OCI-LY1 (cell line): ENCODE measurements at regions not wholly inside any gene's neighbourhood (a gene's known extent, or its start where the extent isn't known, plus 50 kb on each side); places are given as distances from the start of the nearest gene placed in this dataset.

Source experiments
- H2AFZ ChIP-seq: fragments of 200-600 bp; sonication (generic), shearing (Covaris generic); 2 replicates; pipeline ENCODE4 v1.6.0; 2014; ENCODE audit warnings: antibody characterized with exemption, mild to moderate bottlenecking, low read length
- H3F3A ChIP-seq: fragments of 200-600 bp; sonication (generic), shearing (Covaris generic); 2 replicates; pipeline ENCODE4 v1.6.0; 2014; ENCODE audit warnings: mild to moderate bottlenecking, antibody characterized with exemption, low read length, moderate library complexity; ENCODE audit not compliant: insufficient read depth
- H3K27ac ChIP-seq: fragments of 200-600 bp; sonication (generic); 2 replicates; pipeline ENCODE4 v1.5.1; 2014; ENCODE audit warnings: low read length, mixed run types, mild to moderate bottlenecking, low read depth; ENCODE audit not compliant: poor library complexity, severe bottlenecking
- H3K27me3 ChIP-seq: fragments of 200-600 bp; sonication (generic); 2 replicates; pipeline ENCODE4 v1.6.0; 2014; ENCODE audit warnings: antibody characterized with exemption, mild to moderate bottlenecking, low read length, moderate library complexity; ENCODE audit not compliant: insufficient read depth
- H3K36me3 ChIP-seq: fragments of 200-600 bp; sonication (generic); 2 replicates; pipeline ENCODE4 v1.6.1; 2014; ENCODE audit warnings: mild to moderate bottlenecking, antibody characterized with exemption, low read length, moderate library complexity, mixed read lengths; ENCODE audit not compliant: insufficient read depth
- H3K4me1 ChIP-seq: fragments of 200-600 bp; sonication (generic); 2 replicates; pipeline ENCODE4 v1.5.1; 2014; ENCODE audit warnings: mild to moderate bottlenecking, low read length, moderate library complexity; ENCODE audit not compliant: insufficient read depth, severe bottlenecking
- H3K4me2 ChIP-seq: fragments of 200-600 bp; sonication (generic), shearing (Covaris generic); 2 replicates; pipeline ENCODE4 v1.6.1; 2014; ENCODE audit warnings: low read length
- H3K4me3 ChIP-seq: fragments of 200-600 bp; sonication (generic); 2 replicates; pipeline ENCODE4 v1.5.1; 2014; ENCODE audit warnings: low read length, low read depth, mild to moderate bottlenecking, mixed read lengths; ENCODE audit not compliant: poor library complexity, severe bottlenecking
- H3K79me2 ChIP-seq: fragments of 200-600 bp; shearing (Covaris generic); 2 replicates; pipeline ENCODE4 v1.6.1; 2016; ENCODE audit warnings: mixed run types, low read length, mixed read lengths; ENCODE audit not compliant: insufficient read depth
- H3K9ac ChIP-seq: fragments of 200-600 bp; sonication (generic), shearing (Covaris generic); 2 replicates; pipeline ENCODE4 v1.6.1; 2014; ENCODE audit warnings: mild to moderate bottlenecking, low read length, mixed read lengths
- H3K9me2 ChIP-seq: fragments of 200-600 bp; sonication (generic), shearing (Covaris generic); 2 replicates; pipeline ENCODE4 v1.6.1; 2014; ENCODE audit warnings: low read depth, mild to moderate bottlenecking, low read length, mixed read lengths
- H3K9me3 ChIP-seq: fragments of 200-600 bp; shearing (Covaris generic); 2 replicates; pipeline ENCODE4 v1.6.1; 2014; ENCODE audit warnings: low read length, mixed read lengths
- H4K20me1 ChIP-seq: fragments of 200-600 bp; sonication (generic), shearing (Covaris generic); 2 replicates; pipeline ENCODE4 v1.6.0; 2016; ENCODE audit warnings: mild to moderate bottlenecking, low read length; ENCODE audit not compliant: insufficient read depth
- EZH2 ChIP-seq: fragments of 200-600 bp; sonication (generic), shearing (Covaris generic); IDR thresholded peaks from 2 replicates; pipeline ENCODE4 v1.8.0; 2017; ENCODE audit warnings: borderline replicate concordance, mixed run types, mild to moderate bottlenecking, antibody characterized with exemption, low read length, moderate library complexity, mixed read lengths
- TF ChIP-seq, protein P1 (sequence below): fragments of 200-600 bp; sonication (generic), shearing (Covaris generic); IDR thresholded peaks from 2 replicates; pipeline ENCODE4 v1.5.1; 2017; ENCODE audit warnings: mild to moderate bottlenecking, antibody characterized with exemption, low read length, moderate library complexity, mixed read lengths

DNA sequence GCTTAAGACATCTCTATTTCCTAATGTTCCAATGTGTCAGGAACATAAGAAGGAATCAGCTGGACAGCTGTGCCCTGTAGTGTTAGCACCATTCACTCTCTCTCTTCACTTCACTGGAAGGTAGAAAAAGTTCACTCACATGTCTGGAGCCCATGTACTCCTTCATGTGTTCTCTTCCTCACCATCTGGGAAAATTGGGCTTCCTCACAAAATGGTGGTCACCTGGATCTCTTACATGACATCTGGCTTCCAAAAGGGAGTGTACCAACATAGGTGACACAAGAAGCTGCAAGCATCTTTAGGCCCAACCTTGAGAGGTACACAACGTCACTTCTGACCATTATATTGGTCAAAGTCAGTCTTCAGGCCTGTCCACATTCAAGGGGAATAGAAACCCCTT lies 882.6 kb downstream of the LTN1 start:
- Histone ChIP-seq H2AFZ (no peak overlapping the region), H4K20me1 (no peaks in the 10 kb centered on the region), H3K4me3 (no peak overlapping the region), H3K4me2 (no peak overlapping the region), H3K27me3 (no peaks in the 10 kb centered on the region), H3K9me3 (no peaks in the 10 kb centered on the region), H3K36me3 (no peaks in the 10 kb centered on the region), H3K79me2 (no peaks in the 10 kb centered on the region), H3K4me1 (no peaks in the 10 kb centered on the region), H3K27ac (no peak overlapping the region), H3K9ac (no peak overlapping the region), H3K9me2 (no peaks in the 10 kb centered on the region), H3F3A (no peaks in the 10 kb centered on the region)
- TF ChIP-seq, protein P1, sequence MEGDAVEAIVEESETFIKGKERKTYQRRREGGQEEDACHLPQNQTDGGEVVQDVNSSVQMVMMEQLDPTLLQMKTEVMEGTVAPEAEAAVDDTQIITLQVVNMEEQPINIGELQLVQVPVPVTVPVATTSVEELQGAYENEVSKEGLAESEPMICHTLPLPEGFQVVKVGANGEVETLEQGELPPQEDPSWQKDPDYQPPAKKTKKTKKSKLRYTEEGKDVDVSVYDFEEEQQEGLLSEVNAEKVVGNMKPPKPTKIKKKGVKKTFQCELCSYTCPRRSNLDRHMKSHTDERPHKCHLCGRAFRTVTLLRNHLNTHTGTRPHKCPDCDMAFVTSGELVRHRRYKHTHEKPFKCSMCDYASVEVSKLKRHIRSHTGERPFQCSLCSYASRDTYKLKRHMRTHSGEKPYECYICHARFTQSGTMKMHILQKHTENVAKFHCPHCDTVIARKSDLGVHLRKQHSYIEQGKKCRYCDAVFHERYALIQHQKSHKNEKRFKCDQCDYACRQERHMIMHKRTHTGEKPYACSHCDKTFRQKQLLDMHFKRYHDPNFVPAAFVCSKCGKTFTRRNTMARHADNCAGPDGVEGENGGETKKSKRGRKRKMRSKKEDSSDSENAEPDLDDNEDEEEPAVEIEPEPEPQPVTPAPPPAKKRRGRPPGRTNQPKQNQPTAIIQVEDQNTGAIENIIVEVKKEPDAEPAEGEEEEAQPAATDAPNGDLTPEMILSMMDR, result no peak
- TF ChIP-seq EZH2, result no peak

DNA sequence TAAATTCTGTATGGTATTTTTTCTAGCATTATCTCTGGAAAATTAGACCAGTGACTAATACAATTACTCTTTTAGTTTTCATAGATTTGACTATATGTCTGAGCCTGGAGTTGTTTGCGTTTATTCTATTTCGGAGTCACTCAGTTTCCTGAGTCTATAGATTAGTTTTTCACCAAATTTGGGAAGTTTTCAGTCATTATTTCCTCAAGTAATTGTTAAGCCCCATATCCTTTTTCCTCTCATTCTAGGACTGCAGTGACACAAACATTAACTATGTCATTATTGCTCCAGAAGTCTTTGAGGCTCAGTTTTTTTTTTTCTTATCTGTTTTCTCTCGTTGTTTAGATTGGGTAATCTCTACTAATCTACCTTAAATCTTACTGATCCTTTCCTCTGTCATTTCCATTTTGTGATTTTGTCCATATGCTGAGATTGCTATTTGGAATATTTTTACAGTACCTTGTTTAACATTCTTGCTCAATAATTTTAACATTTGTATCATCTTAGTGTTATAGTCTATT lies 886.2 kb downstream of the LTN1 start:
- Histone ChIP-seq H3K4me3 (no peak overlapping the region), H3K27me3 (no peaks in the 10 kb centered on the region), H3K9me3 (no peaks in the 10 kb centered on the region)

DNA sequence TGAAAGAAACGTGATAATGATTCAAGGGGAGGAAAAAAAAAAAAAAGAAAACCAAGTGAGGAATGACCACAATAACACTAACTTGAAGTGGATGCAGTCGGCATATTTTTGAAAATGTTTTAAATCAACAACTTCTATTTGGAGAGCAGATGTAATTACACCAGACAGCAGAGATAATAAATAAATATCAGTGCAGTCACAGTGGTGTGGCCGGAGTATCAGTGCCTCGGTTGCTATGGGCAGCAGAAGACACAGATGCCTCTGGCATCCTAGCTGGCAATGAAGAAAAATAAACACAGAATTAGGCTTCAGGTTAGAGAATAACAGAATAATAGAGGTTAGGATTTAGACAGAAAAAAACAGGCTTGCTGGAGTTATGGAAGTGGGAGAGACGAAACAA lies 888.3 kb downstream of the LTN1 start:
- no peaks in the 10 kb centered on the region for H3K4me1 ChIP-seq
- no peaks in the 10 kb centered on the region for H3K79me2 ChIP-seq
- H3K9ac ChIP-seq, result no peak overlapping the region
- H3K4me3 ChIP-seq, result no peak overlapping the region
- no peaks in the 10 kb centered on the region for H3K9me2 ChIP-seq
- H3F3A ChIP-seq, result no peaks in the 10 kb centered on the region
- no peaks in the 10 kb centered on the region for H3K27me3 ChIP-seq
- no peaks in the 10 kb centered on the region for H3K36me3 ChIP-seq
- no peak for TF ChIP-seq EZH2
- TF ChIP-seq, protein P1, result no peak
- no peak overlapping the region for H2AFZ ChIP-seq
- no peaks in the 10 kb centered on the region for H3K9me3 ChIP-seq
- H3K4me2 ChIP-seq, result no peak overlapping the region
- no peak overlapping the region for H3K27ac ChIP-seq
- no peaks in the 10 kb centered on the region for H4K20me1 ChIP-seq

More for the DNA sequence above, 886.2 kb downstream of the LTN1 start:
- Histone ChIP-seq H3K9me2 (no peaks in the 10 kb centered on the region), H3K4me2 (no peak overlapping the region), H3K36me3 (no peaks in the 10 kb centered on the region), H3K4me1 (no peaks in the 10 kb centered on the region), H4K20me1 (no peaks in the 10 kb centered on the region), H3K9ac (no peak overlapping the region), H2AFZ (no peak overlapping the region), H3K79me2 (no peaks in the 10 kb centered on the region), H3F3A (no peaks in the 10 kb centered on the region), H3K27ac (no peak overlapping the region)
- TF ChIP-seq, protein P1, result no peak
- no peak for TF ChIP-seq EZH2
